Adrenal gland (tissue), 9 donors: ENCODE measurements at regions not wholly inside any gene's neighbourhood (a gene's known extent, or its start where the extent isn't known, plus 50 kb on each side); places are given as distances from the start of the nearest gene placed in this dataset.

Experiments
- DNase-seq, 7 donors: peaks; one replicate each; pipeline ENCODE4 v3.0.0-alpha.2; 2019 to 2020
- H3K27ac ChIP-seq, 5 donors: fragments of 200-600 bp; sonication (generic) in 4 of 5; 1 replicate in 3 of 5; 2 replicates in 2 of 5; pipeline versions ENCODE4 v1.5.1 to v1.8.0; 2016 to 2020; ENCODE audit warnings: mild to moderate bottlenecking in 1 of 5
- H3K27me3 ChIP-seq: fragments of 200-600 bp; 2 replicates; pipeline ENCODE4 v1.8.0; 2021
- H3K36me3 ChIP-seq, 2 donors: fragments of 200-600 bp; replicated peaks in 1 of 2; 1 replicate in 1 of 2; 2 replicates in 1 of 2; pipeline versions ENCODE4 v1.5.1 to v1.8.0; 2018 to 2022
- H3K4me1 ChIP-seq, 2 donors: fragments of 200-600 bp; replicated peaks in 1 of 2; 1 replicate in 1 of 2; 2 replicates in 1 of 2; pipeline versions ENCODE4 v1.5.1 to v1.8.0; 2018 to 2021
- H3K4me3 ChIP-seq, 4 donors: fragments of 200-600 bp; sonication (generic) in 3 of 4; one replicate each; pipeline ENCODE4 v1.5.1; 2016 to 2018
- H3K9me3 ChIP-seq, 3 donors: fragments of 200-600 bp; sonication (generic) in 1 of 3; replicated peaks in 1 of 3; 1 replicate in 2 of 3; 2 replicates in 1 of 3; pipeline versions ENCODE4 v1.5.1 to v1.8.0; 2016 to 2021
- CTCF ChIP-seq, 6 experiments: fragments of 450-650 bp in 4 of 6; fragments of 200-600 bp in 2 of 6; sonication (generic) in 1 of 6; IDR thresholded peaks; 1 replicate in 5 of 6; 2 replicates in 1 of 6; pipeline versions ENCODE4 v1.5.1 to v1.8.0; 2016 to 2021; ENCODE audit warnings: antibody characterized with exemption in 6 of 6, mild to moderate bottlenecking in 2 of 6, moderate library complexity in 1 of 6
- POLR2A ChIP-seq, 2 donors: fragments of 450-650 bp; IDR thresholded peaks; one replicate each; pipeline ENCODE4 v1.6.1; 2017; ENCODE audit warnings: antibody characterized with exemption in 2 of 2, mild to moderate bottlenecking in 2 of 2, moderate library complexity in 1 of 2
- WGBS, 4 donors: extraction: QIAGEN DNeasy Blood & Tissue Kit in 2 of 4; methylation state at CpG; one replicate each; pipeline versions ENCODE4 v1.1.5 to v1.1.7; 2013 to 2017; 5-methylcytosine and 5-hydroxymethylcytosine counted together
- intact Hi-C, 2 donors: fragments of 100-400 bp; cut with DNase I; formaldehyde crosslinking; loops; one replicate each; pipeline versions ENCODE4 v1.14.1 to v1.15.0; 2022 to 2023
- donor health status: healthy with polysubstance abuse.
- donor health status: Bipolar disorder and iron deficiency.
- donor health status: DM: yes; HTN: yes; CAD: no.
- donor health status: DM: no; HTN: no; CAD: no.
- donor health status: DM: no; HTN: no; CAD: no.

GRCh38 chr16:86184185-86184584 lies 285.2 kb downstream of the IRF8 start:
- intact Hi-C loops, result no loop called here
- Histone ChIP-seq H3K27ac (no peak overlapping the region), H3K36me3 (no peaks in the 10 kb centered on the region), H3K27me3 (no peaks in the 10 kb centered on the region), H3K9me3 (no peaks in the 10 kb centered on the region), H3K4me1 (no peaks in the 10 kb centered on the region), H3K4me3 (no peak overlapping the region)
- DNase-seq, result no peak
- no peak for TF ChIP-seq POLR2A (IDR thresholded peaks at IDR 0.05)
- TF ChIP-seq CTCF (IDR thresholded peaks at IDR 0.05), result no peak
- WGBS, 4 donors, result 67 to 76% (median 75%) methylated on average over 6 of the region's 6 CpGs

GRCh38 chr16:86185089-86185488 lies 286.1 kb downstream of the IRF8 start:
- no peak for DNase-seq
- WGBS, 4 donors, result 49 to 60% (median 56%) methylated on average over 6 of the region's 6 CpGs
- intact Hi-C loops, result no loop called here

GRCh38 chr16:86186313-86186712 lies 287.4 kb downstream of the IRF8 start:
- DNase-seq, result no peak
- H3K9me3 ChIP-seq, result no peaks in the 10 kb centered on the region
- TF ChIP-seq CTCF (IDR thresholded peaks at IDR 0.05), result no peak
- no peak overlapping the region for H3K4me3 ChIP-seq
- H3K27ac ChIP-seq, result no peak overlapping the region
- WGBS, 4 donors, result 74 to 76% (median 75%) methylated on average over 13 of the region's 13 CpGs
- no peaks in the 10 kb centered on the region for H3K36me3 ChIP-seq
- intact Hi-C loops, result no loop called here
- no peaks in the 10 kb centered on the region for H3K4me1 ChIP-seq
- peaks cover 4% of the 10 kb centered on the region for H3K27me3 ChIP-seq

More at GRCh38 chr16:86185089-86185488, 286.1 kb downstream of the IRF8 start:
- no peaks in the 10 kb centered on the region for H3K27me3 ChIP-seq
- no peak for TF ChIP-seq POLR2A (IDR thresholded peaks at IDR 0.05)
- TF ChIP-seq CTCF (IDR thresholded peaks at IDR 0.05), result no peak
- H3K9me3 ChIP-seq, result no peaks in the 10 kb centered on the region
- no peak overlapping the region for H3K4me3 ChIP-seq
- no peaks in the 10 kb centered on the region for H3K36me3 ChIP-seq
- H3K4me1 ChIP-seq, result no peaks in the 10 kb centered on the region
- H3K27ac ChIP-seq, result no peak overlapping the region

GRCh38 chr16:86189934-86190333 lies 291.0 kb downstream of the IRF8 start:
- Histone ChIP-seq H3K27ac (no peak overlapping the region), H3K4me3 (no peak overlapping the region), H3K4me1 (no peaks in the 10 kb centered on the region), H3K27me3 (peaks cover 30% of the 10 kb centered on the region), H3K36me3 (no peaks in the 10 kb centered on the region), H3K9me3 (no peaks in the 10 kb centered on the region)
- TF ChIP-seq CTCF (IDR thresholded peaks at IDR 0.05), result no peak
- TF ChIP-seq POLR2A (IDR thresholded peaks at IDR 0.05), result no peak
- intact Hi-C loops, result no loop called here
- no peak for DNase-seq
- 53 to 65% (median 55%) methylated on average over 4 of the region's 4 CpGs for WGBS, 4 donors
